D721Med (cell line): ENCODE measurements at regions not wholly inside any gene's neighbourhood (a gene's known extent, or its start where the extent isn't known, plus 50 kb on each side); places are given as distances from the start of the nearest gene placed in this dataset.
A peak's percentile ranks its signal among the peaks of the same experiment; 100 is the strongest.

Experiments
- DNase-seq: peaks from one replicate; pipeline ENCODE4 v3.0.0; 2011; ENCODE audit warnings: low spot score; ENCODE audit not compliant: insufficient read length
- FAIRE-seq: peaks from 2 replicates; lab custom pipeline; 2011; peaks lifted over from hg19 to GRCh38; lab: Jason Lieb, UNC
- TF ChIP-seq, protein P1 (sequence below): IDR thresholded peaks from 2 replicates; pipeline ENCODE4 v1.5.1; 2012; ENCODE audit warnings: mild to moderate bottlenecking, control low read depth; ENCODE audit not compliant: insufficient read depth; ENCODE audit errors: missing control alignments

- DNase-seq, result no peak
- TF ChIP-seq, protein P1, sequence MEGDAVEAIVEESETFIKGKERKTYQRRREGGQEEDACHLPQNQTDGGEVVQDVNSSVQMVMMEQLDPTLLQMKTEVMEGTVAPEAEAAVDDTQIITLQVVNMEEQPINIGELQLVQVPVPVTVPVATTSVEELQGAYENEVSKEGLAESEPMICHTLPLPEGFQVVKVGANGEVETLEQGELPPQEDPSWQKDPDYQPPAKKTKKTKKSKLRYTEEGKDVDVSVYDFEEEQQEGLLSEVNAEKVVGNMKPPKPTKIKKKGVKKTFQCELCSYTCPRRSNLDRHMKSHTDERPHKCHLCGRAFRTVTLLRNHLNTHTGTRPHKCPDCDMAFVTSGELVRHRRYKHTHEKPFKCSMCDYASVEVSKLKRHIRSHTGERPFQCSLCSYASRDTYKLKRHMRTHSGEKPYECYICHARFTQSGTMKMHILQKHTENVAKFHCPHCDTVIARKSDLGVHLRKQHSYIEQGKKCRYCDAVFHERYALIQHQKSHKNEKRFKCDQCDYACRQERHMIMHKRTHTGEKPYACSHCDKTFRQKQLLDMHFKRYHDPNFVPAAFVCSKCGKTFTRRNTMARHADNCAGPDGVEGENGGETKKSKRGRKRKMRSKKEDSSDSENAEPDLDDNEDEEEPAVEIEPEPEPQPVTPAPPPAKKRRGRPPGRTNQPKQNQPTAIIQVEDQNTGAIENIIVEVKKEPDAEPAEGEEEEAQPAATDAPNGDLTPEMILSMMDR, result no peak
- FAIRE-seq, result peak; percentile 82
These were observed 395.4 kb upstream of the ACVR2A start for GRCh38 chr2:147449323-147449991.

DNA sequence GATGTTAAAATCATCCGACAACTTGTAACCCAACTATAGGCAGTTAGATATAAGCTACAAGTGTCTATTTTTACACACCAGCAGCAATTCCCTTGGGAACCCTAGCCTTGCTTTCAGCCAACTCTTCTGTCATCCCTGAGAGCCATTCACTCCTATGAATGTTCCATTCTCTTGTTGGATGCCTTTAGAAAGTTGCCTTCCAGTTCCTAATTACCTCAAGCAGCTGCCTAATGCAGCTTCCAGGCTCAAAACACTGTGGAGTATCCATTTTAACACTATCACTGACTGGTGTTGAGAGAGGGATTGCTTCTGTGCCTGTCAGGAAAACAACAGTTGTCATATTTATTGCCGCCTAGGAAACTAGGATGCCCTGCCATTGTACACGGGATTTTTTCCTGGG is 402.0 kb upstream of the ACVR2A start:
- no peak for DNase-seq
- no peak for FAIRE-seq
- TF ChIP-seq, protein P1, result no peak

DNA sequence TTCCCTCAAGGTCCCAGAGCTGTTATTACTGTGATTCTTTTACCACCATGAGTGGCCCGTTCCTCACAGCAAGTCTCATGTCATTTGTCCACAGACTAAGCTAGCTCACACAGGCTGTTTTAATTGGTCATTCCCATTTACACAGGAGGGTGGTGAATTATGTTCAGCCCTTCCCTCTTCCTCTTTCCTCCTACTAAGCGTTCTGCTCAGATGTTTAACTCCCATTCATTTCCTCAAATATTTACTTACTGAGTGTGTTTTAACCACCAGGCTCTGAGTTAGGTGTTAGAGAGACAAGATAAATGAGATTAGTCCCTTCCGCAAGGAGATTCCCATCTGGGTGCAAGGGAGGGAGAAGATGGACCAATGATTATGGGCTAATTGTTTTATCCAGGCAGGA is 403.6 kb upstream of the ACVR2A start:
- no peak for FAIRE-seq
- TF ChIP-seq, protein P1, result no peak
- DNase-seq, result no peak

DNA sequence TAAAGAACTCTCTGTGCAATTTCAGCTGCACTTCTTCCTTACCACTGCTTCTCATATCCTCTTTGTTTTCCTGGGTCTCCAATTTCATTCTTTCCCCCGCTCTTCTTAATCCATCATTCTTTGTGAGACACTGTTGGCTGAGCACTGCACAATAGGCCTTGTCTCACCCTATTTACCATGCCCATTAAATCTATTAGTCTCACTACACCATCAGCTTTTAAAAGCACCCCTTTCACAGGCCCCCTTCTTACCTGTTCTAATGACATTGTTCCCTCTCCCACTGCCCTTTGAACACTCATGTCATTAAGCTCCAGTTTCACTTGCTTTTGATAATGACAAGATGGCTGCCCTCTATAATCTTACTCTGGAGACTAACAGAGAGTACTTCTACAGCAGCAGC is 404.1 kb upstream of the ACVR2A start:
- TF ChIP-seq, protein P1, result no peak
- FAIRE-seq (no peak), DNase-seq (no peak)

DNA sequence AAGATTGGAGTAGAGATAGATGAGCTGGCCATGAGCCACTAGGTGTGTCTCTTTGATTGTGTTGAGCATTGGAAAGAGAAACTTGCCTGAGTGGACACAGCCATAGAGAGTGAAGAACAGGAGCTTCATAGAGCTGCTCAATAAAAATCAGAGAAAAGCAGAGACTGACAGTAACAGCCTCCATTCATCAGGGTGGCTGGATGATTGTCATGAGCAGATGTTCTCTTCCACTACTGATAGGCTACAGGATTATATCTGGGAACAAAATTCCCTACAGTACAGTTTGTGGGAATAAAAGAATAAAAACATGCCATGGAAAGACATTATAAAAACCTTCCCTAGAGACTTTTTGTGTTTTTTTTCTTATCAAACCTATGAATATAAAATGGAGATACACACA is 404.8 kb upstream of the ACVR2A start:
- TF ChIP-seq, protein P1, result no peak
- no peak for FAIRE-seq
- DNase-seq, result no peak

DNA sequence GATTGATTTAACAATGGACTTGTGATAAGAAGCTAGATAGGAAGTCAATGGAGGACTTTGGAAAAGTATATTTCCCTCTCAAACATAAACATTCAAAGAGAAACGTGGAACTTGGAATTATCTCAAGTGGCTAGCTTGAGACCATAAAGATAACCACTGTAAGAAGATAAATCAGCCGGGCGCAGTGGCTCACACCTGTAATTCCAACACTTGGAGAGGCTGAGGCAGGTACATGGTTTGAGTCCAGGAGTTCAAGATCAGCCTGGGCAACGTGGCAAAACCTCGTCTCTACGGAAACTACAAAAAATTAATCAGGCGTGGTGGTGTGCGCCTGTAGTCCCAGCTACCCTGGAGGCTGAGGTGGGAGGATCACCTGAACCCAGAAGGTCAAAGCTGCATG is 405.9 kb upstream of the ACVR2A start:
- TF ChIP-seq, protein P1, result no peak
- no peak for FAIRE-seq
- DNase-seq, result no peak

GRCh38 chr2:147433822-147434221 is 411.0 kb upstream of the ACVR2A start:
- TF ChIP-seq, protein P1, result no peak
- FAIRE-seq (no peak), DNase-seq (no peak)
